ENCODE measurements at regions not wholly inside any gene's neighbourhood (a gene's known extent, or its start where the extent isn't known, plus 50 kb on each side); places are given as distances from the start of the nearest gene placed in this dataset.

DNA sequence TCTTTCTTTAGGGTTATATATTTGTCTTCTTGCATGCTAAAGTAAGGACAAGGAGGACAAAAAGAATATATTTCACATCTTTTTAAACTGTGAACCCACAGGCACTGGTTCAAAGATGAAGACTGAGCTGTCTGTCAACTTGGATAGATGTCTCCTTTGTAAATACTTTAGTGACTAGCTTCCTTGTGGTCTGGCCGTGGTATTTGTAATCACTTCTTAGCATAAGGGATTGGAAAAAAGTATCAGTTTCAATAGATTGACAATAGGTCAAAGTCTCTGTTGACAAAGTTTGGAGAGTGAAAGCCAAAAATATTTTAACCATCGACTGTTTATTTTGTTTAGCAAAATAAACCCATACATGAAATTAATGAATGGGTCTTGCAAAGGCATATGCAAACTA is 91.4 kb downstream of the TMEM167A start:
- ChIA-PET POLR2A (ENCODE audit: partially characterized antibody) (interaction anchor here (0.9 kb wide), 1 partner anchor 92 kb away, joined by 3 read pairs; the partner anchor contains the start of genes TMEM167A and XRCC4), CTCF (ENCODE audit: partially characterized antibody) (no interaction called here)
- Histone ChIP-seq H3K4ac (replicated peaks; ENCODE audit: insufficient read length, low read depth, low read length) (no peak overlapping the region), H3K4me1 (replicated peaks in 1 of 4; ENCODE audit: control insufficient read depth in 3 of 4, insufficient read depth in 4 of 4, low read length in 3 of 4) (peaks cover 0 to 10% (median 3%) of the 10 kb centered on the region in 4 experiments; a peak in 2 of 7 replicates), H2BK12ac (ENCODE audit: low read depth, low read length) (no peak overlapping the region), H3K23me2 (ENCODE audit: low read depth, low read length) (no peaks in the 10 kb centered on the region), H3K9me3 (ENCODE audit: insufficient read depth in 2 of 2, low read depth in 1 of 2, low read length in 1 of 2) (no peaks in the 10 kb centered on the region), H3K27me3 (replicated peaks in 1 of 4; ENCODE audit: control insufficient read depth in 3 of 4, extremely low read depth in 1 of 4, insufficient read depth in 3 of 4, low read length in 3 of 4) (no peaks in the 10 kb centered on the region), H4K8ac (ENCODE audit: extremely low read depth, insufficient read depth, low read length) (no peak overlapping the region), H2BK15ac (ENCODE audit: low read length) (no peak overlapping the region), H4K91ac (replicated peaks; ENCODE audit: insufficient read length, low read length) (no peak overlapping the region), H3K79me2 (ENCODE audit: control insufficient read depth in 1 of 2, insufficient read depth in 2 of 2, low read length in 2 of 2) (no peaks in the 10 kb centered on the region), H2BK120ac (replicated peaks; ENCODE audit: low read depth, low read length) (no peak overlapping the region), H3K14ac (ENCODE audit: insufficient read length) (no peak overlapping the region), H3K23ac (ENCODE audit: insufficient read length) (no peak overlapping the region), H3K18ac (ENCODE audit: extremely low read depth, low read length) (no peak overlapping the region), H2BK20ac (ENCODE audit: low read length) (no peak overlapping the region), H4K20me1 (replicated peaks in 1 of 2; ENCODE audit: control insufficient read depth in 1 of 2, insufficient read depth in 2 of 2, low read length in 2 of 2) (no peaks in the 10 kb centered on the region), H4K5ac (ENCODE audit: insufficient read length, low read depth, low read length) (no peak overlapping the region), H2AK5ac (ENCODE audit: low read depth, low read length) (no peak overlapping the region), H3K4me2 (ENCODE audit: insufficient read depth in 1 of 2, low read depth in 2 of 2, low read length in 2 of 2) (no peak overlapping the region), H2BK5ac (ENCODE audit: low read depth, low read length) (no peak overlapping the region), H3K79me1 (ENCODE audit: low read depth, low read length) (no peaks in the 10 kb centered on the region), H3K4me3 (ENCODE audit: extremely low read depth in 1 of 4, insufficient read depth in 2 of 4, low read depth in 3 of 4, low read length in 4 of 4) (no peak overlapping the region), H3K9ac (replicated peaks in 1 of 4; ENCODE audit: extremely low read depth in 1 of 4, low read depth in 3 of 4, low read length in 3 of 4) (no peak overlapping the region), H3K56ac (replicated peaks; ENCODE audit: insufficient read length, low read depth, low read length) (no peak overlapping the region), H3K27ac (ENCODE audit: low read depth, low read length) (no peak overlapping the region), H3K36me3 (ENCODE audit: control insufficient read depth in 2 of 4, insufficient read depth in 4 of 4, low read length in 3 of 4) (no peaks in the 10 kb centered on the region), H2AFZ (ENCODE audit: low read length) (no peak overlapping the region)
- WGBS, 2 experiments (ENCODE audit: extremely low coverage in 1 of 2, insufficient coverage in 1 of 2, insufficient read length in 1 of 2, insufficient replicate concordance in 2 of 2, low coverage in 1 of 2, low lambda C conversion rate in 2 of 2, missing lambda C conversion rate in 1 of 2): 85% methylated on average over 2 of the region's 2 CpGs; no CpG with 5 or more reads in 1 of the 2 experiments
- DNase-seq (ENCODE audit: low read depth in 1 of 2, low spot score in 2 of 2) (no peak), FAIRE-seq (no peak)
- no peak for TF ChIP-seq TCF12 (IDR thresholded peaks at IDR 0.05; ENCODE audit: low read depth, low read length)
- TF ChIP-seq, protein P1, sequence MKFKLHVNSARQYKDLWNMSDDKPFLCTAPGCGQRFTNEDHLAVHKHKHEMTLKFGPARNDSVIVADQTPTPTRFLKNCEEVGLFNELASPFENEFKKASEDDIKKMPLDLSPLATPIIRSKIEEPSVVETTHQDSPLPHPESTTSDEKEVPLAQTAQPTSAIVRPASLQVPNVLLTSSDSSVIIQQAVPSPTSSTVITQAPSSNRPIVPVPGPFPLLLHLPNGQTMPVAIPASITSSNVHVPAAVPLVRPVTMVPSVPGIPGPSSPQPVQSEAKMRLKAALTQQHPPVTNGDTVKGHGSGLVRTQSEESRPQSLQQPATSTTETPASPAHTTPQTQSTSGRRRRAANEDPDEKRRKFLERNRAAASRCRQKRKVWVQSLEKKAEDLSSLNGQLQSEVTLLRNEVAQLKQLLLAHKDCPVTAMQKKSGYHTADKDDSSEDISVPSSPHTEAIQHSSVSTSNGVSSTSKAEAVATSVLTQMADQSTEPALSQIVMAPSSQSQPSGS (IDR thresholded peaks at IDR 0.05; ENCODE audit: low read length): no peak
- no peak for TF ChIP-seq KDM4A (IDR thresholded peaks at IDR 0.05; ENCODE audit: low read depth, low read length, severe bottlenecking)
- TF ChIP-seq RXRA (IDR thresholded peaks at IDR 0.05; ENCODE audit: insufficient read depth, low read depth, low read length): no peak
- TF ChIP-seq HDAC6 (IDR thresholded peaks at IDR 0.05; ENCODE audit: low read depth, low read length): no peak
- no peak for TF ChIP-seq RFX5 (IDR thresholded peaks at IDR 0.05; ENCODE audit: borderline replicate concordance, low read depth, low read length)
- TF ChIP-seq, protein P2, sequence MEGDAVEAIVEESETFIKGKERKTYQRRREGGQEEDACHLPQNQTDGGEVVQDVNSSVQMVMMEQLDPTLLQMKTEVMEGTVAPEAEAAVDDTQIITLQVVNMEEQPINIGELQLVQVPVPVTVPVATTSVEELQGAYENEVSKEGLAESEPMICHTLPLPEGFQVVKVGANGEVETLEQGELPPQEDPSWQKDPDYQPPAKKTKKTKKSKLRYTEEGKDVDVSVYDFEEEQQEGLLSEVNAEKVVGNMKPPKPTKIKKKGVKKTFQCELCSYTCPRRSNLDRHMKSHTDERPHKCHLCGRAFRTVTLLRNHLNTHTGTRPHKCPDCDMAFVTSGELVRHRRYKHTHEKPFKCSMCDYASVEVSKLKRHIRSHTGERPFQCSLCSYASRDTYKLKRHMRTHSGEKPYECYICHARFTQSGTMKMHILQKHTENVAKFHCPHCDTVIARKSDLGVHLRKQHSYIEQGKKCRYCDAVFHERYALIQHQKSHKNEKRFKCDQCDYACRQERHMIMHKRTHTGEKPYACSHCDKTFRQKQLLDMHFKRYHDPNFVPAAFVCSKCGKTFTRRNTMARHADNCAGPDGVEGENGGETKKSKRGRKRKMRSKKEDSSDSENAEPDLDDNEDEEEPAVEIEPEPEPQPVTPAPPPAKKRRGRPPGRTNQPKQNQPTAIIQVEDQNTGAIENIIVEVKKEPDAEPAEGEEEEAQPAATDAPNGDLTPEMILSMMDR (IDR thresholded peaks at IDR 0.05; ENCODE audit: control extremely low read depth in 1 of 3, insufficient read depth in 1 of 3, low read depth in 1 of 3, low read length in 3 of 3): no peak
- no peak for TF ChIP-seq KDM1A (IDR thresholded peaks at IDR 0.05; ENCODE audit: borderline replicate concordance, low read length)
- no peak for TF ChIP-seq PHF8 (conservative IDR thresholded peaks at IDR 0.05; ENCODE audit: low read depth, low read length)
- no peak for TF ChIP-seq JUND (IDR thresholded peaks at IDR 0.05; ENCODE audit: low read length)
- no peak for TF ChIP-seq KDM5A (IDR thresholded peaks at IDR 0.05; ENCODE audit: low read length)

Data from H1 (cell line).